ENCODE measurements at regions not wholly inside any gene's neighbourhood (a gene's known extent, or its start where the extent isn't known, plus 50 kb on each side); places are given as distances from the start of the nearest gene placed in this dataset.

GRCh38 chr11:128326791-128327190, 260.6 kb downstream of the ETS1 start:
- no peaks in the 10 kb centered on the region for H3K9me3 ChIP-seq
- no peak overlapping the region for H3K27ac ChIP-seq
- no peaks in the 10 kb centered on the region for H3K36me3 ChIP-seq
- H3K27me3 ChIP-seq = no peaks in the 10 kb centered on the region
- no peak for TF ChIP-seq CTCF (IDR thresholded peaks at IDR 0.05)
- peaks cover 0 to 10% of the 10 kb centered on the region in 2 donors for H3K4me1 ChIP-seq
- no peak overlapping the region for H3K4me3 ChIP-seq
- DNase-seq (ENCODE audit: low spot score) = no peak

GRCh38 chr11:128324531-128325141, 262.7 kb downstream of the ETS1 start:
- H3K27ac ChIP-seq = no peak overlapping the region

GRCh38 chr11:128324051-128324481, 263.3 kb downstream of the ETS1 start:
- Histone ChIP-seq H3K4me3 (no peak overlapping the region), H3K4me1 (peaks cover 0 to 5% of the 10 kb centered on the region in 2 donors), H3K27ac (no peak overlapping the region)

More at GRCh38 chr11:128324531-128325141, 262.7 kb downstream of the ETS1 start:
- no peak for TF ChIP-seq CTCF (IDR thresholded peaks at IDR 0.05)
- Histone ChIP-seq H3K4me3 (no peak overlapping the region), H3K9me3 (no peaks in the 10 kb centered on the region), H3K4me1 (peaks cover 0 to 10% of the 10 kb centered on the region in 2 donors), H3K36me3 (no peaks in the 10 kb centered on the region), H3K27me3 (no peaks in the 10 kb centered on the region)
- no peak for DNase-seq (ENCODE audit: low spot score)

GRCh38 chr11:128323381-128323780, 264.0 kb downstream of the ETS1 start:
- Histone ChIP-seq H3K27ac (no peak overlapping the region), H3K4me3 (no peak overlapping the region), H3K9me3 (no peaks in the 10 kb centered on the region), H3K36me3 (no peaks in the 10 kb centered on the region), H3K27me3 (no peaks in the 10 kb centered on the region), H3K4me1 (no peaks in the 10 kb centered on the region)
- no peak for TF ChIP-seq CTCF (IDR thresholded peaks at IDR 0.05)
- DNase-seq (ENCODE audit: low spot score) = no peak

More at GRCh38 chr11:128324051-128324481, 263.3 kb downstream of the ETS1 start:
- no peak for TF ChIP-seq CTCF (IDR thresholded peaks at IDR 0.05)
- Histone ChIP-seq H3K27me3 (no peaks in the 10 kb centered on the region), H3K36me3 (no peaks in the 10 kb centered on the region), H3K9me3 (no peaks in the 10 kb centered on the region)
- no peak for DNase-seq (ENCODE audit: low spot score)

- no peaks in the 10 kb centered on the region for H3K27me3 ChIP-seq
- no peaks in the 10 kb centered on the region for H3K4me1 ChIP-seq
- no peak for TF ChIP-seq CTCF (IDR thresholded peaks at IDR 0.05)
- no peaks in the 10 kb centered on the region for H3K36me3 ChIP-seq
- DNase-seq (ENCODE audit: low spot score) = no peak
- H3K9me3 ChIP-seq = no peaks in the 10 kb centered on the region
- H3K4me3 ChIP-seq = no peak overlapping the region
- no peak overlapping the region for H3K27ac ChIP-seq
Observed at GRCh38 chr11:128318856-128319474, 268.4 kb downstream of the ETS1 start.

Data from right atrium auricular region (tissue), 2 donors.